Nucleus accumbens (tissue), 56 donors: ENCODE measurements at regions not wholly inside any gene's neighbourhood (a gene's known extent, or its start where the extent isn't known, plus 50 kb on each side); places are given as distances from the start of the nearest gene placed in this dataset.

ENCODE experiments used
- DNase-seq, 56 donors: peaks; one replicate each; lab custom pipeline; 2025; lab: John Stamatoyannopoulos, UW

DNA sequence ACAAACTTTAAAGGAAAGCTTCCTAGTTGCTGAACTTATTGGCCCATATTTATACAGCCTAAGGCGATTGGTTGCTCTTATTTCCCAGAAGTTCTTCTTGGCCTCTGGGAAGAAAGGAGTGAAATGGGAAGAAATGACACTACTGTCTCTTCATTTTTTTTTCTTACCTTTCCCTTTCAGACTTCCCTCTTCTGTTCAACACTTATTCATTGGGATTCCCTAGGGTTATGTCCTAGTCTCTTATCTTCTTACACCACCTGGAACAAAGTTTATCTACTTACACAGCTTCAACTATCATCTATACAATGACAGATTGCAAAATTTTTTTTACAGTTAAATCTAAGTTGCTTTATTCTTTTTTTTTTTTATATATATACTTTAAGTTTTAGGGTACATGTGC is 68.0 kb downstream of the SNX12 start:
- no peak for DNase-seq

DNA sequence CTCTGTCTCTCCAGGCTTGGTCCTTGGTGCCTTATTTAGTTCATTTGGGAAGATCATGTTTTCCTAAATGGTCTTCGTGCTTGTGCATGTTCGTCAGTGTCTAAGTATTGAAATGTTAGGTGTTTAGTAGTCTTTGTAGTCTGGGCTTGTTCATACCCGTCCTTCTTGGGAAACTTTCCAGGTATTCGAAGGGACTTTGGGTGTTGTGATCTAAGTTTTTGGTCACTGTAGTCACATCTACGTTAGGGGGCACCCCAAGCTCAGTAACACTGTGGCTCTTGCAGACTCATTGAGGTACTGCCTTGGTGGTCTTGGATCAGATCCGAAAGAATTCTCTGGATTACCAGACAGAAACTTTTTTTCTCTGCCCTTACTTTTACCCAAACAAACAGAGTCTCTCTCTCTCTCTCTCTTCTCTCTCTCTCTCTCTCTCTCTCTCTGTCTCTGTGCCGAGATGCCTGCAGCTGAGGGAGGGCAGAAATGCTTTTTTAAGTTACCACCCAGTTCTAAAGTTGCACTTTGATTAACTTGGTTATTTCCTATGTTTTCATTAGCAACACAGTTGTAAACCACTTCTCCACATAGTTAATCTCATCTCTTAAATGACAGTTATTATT is 67.6 kb upstream of the SLC7A3 start:
- DNase-seq, result peak in 30 of 56 donors; percentile 0 to 54 (median 2)

DNA sequence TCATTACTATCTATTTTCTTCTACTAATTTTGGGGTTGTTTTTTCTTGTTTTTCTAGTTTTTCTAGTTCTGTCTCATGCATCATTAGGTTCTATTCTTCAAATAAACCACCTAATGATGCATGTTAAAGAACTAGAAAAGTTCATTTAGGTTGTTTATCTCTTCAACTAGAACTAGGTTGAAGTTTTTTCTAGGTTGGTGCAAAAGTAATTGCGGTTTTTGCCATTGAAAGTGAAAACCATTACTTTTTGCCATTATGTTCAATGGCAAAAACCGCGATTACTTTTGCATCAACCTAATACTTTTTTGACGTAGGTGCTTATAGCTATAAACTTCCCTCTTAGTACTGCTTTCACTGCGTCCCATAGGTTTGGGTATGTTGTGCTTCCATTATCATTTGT is 64.4 kb upstream of the SLC7A3 start:
- DNase-seq, result no peak

DNA sequence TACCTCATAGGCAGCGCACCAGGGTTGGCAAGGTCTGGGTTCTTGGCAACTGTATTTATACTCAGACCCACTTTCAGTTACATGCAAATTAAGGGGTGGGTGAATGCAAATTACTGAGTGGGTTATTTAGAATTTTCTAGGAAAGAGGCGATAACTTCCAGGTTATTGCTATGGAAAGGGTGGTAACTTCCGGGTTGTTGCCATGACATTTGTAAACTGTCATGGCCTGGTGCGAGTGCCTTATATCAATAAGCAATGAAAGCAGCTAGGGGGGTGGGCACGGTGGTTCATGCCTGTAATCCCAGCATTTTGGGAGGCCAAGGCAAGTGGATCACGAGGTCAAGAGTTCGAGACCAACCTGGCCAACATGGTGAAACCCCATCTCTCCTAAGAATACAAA is 57.5 kb upstream of the SLC7A3 start:
- DNase-seq, result no peak
